Urinary bladder (tissue), 3 donors: ENCODE measurements at regions not wholly inside any gene's neighbourhood (a gene's known extent, or its start where the extent isn't known, plus 50 kb on each side); places are given as distances from the start of the nearest gene placed in this dataset.

ENCODE experiments used
- DNase-seq: peaks from one replicate; pipeline ENCODE4 v3.0.0-alpha.2; 2015; ENCODE audit errors: extremely low spot score
- H3K27ac ChIP-seq: one replicate; pipeline ENCODE4 v1.5.1; 2013; ENCODE audit warnings: low read depth, mild to moderate bottlenecking, moderate library complexity
- H3K36me3 ChIP-seq: one replicate; pipeline ENCODE4 v1.6.1; 2013; ENCODE audit warnings: mild to moderate bottlenecking, moderate library complexity; ENCODE audit not compliant: insufficient read depth
- H3K4me1 ChIP-seq: one replicate; pipeline ENCODE4 v1.6.1; 2013; ENCODE audit warnings: mild to moderate bottlenecking, moderate library complexity; ENCODE audit not compliant: insufficient read depth
- H3K4me3 ChIP-seq: one replicate; pipeline ENCODE4 v1.5.1; 2013; ENCODE audit warnings: low read depth, low read length
- WGBS: extraction: QIAGEN DNeasy Blood & Tissue Kit; methylation state at CpG from one replicate; pipeline ENCODE4 v1.1.7; 2013; 5-methylcytosine and 5-hydroxymethylcytosine counted together
- donor health status: healthy with polysubstance abuse.
- donor health status: healthy.

- H3K27ac ChIP-seq = no peak overlapping the region
- no peaks in the 10 kb centered on the region for H3K4me1 ChIP-seq
- 89% methylated on average over 1 of the region's 1 CpG for WGBS
- no peak overlapping the region for H3K4me3 ChIP-seq
- DNase-seq = no peak
- H3K36me3 ChIP-seq = no peaks in the 10 kb centered on the region
Measured at GRCh38 chr1:88039240-88039639, 644.8 kb upstream of the PKN2 start.

- Histone ChIP-seq H3K4me3 (no peak overlapping the region), H3K4me1 (no peaks in the 10 kb centered on the region), H3K36me3 (no peaks in the 10 kb centered on the region), H3K27ac (no peak overlapping the region)
- no peak for DNase-seq
Measured at GRCh38 chr1:88043834-88044233, 640.2 kb upstream of the PKN2 start.

GRCh38 chr1:88052167-88052566 is 631.9 kb upstream of the PKN2 start:
- Histone ChIP-seq H3K4me3 (no peak overlapping the region), H3K36me3 (no peaks in the 10 kb centered on the region), H3K4me1 (no peaks in the 10 kb centered on the region), H3K27ac (no peak overlapping the region)
- WGBS = 90% methylated on average over 1 of the region's 1 CpG
- no peak for DNase-seq

GRCh38 chr1:88053065-88053464 is 631.0 kb upstream of the PKN2 start:
- 86% methylated on average over 2 of the region's 2 CpGs for WGBS

GRCh38 chr1:88056881-88057280 is 627.2 kb upstream of the PKN2 start:
- no peak overlapping the region for H3K27ac ChIP-seq
- DNase-seq = no peak
- no peaks in the 10 kb centered on the region for H3K4me1 ChIP-seq
- H3K36me3 ChIP-seq = no peaks in the 10 kb centered on the region
- no peak overlapping the region for H3K4me3 ChIP-seq
- 93% methylated on average over 3 of the region's 3 CpGs for WGBS

More at GRCh38 chr1:88053065-88053464, 631.0 kb upstream of the PKN2 start:
- H3K4me1 ChIP-seq = no peaks in the 10 kb centered on the region
- DNase-seq = no peak
- H3K36me3 ChIP-seq = no peaks in the 10 kb centered on the region
- no peak overlapping the region for H3K4me3 ChIP-seq
- no peak overlapping the region for H3K27ac ChIP-seq

- DNase-seq = no peak
- H3K27ac ChIP-seq = no peak overlapping the region
- H3K36me3 ChIP-seq = no peaks in the 10 kb centered on the region
- no peaks in the 10 kb centered on the region for H3K4me1 ChIP-seq
- H3K4me3 ChIP-seq = no peak overlapping the region
- WGBS = 91% methylated on average over 2 of the region's 2 CpGs
Measured at GRCh38 chr1:88058205-88058604, 625.9 kb upstream of the PKN2 start.

- Histone ChIP-seq H3K4me3 (no peak overlapping the region), H3K27ac (no peak overlapping the region), H3K36me3 (no peaks in the 10 kb centered on the region), H3K4me1 (no peaks in the 10 kb centered on the region)
- no peak for DNase-seq
- 81% methylated on average over 1 of the region's 1 CpG for WGBS
Measured at GRCh38 chr1:88060112-88060673, 623.9 kb upstream of the PKN2 start.

- H3K4me3 ChIP-seq = no peak overlapping the region
- H3K36me3 ChIP-seq = no peaks in the 10 kb centered on the region
- no peak overlapping the region for H3K27ac ChIP-seq
- 40% methylated on average over 3 of the region's 3 CpGs for WGBS
- H3K4me1 ChIP-seq = no peaks in the 10 kb centered on the region
- peak; percentile 63 for DNase-seq
Measured at GRCh38 chr1:88060750-88061491, 623.2 kb upstream of the PKN2 start.

GRCh38 chr1:88061492-88062177 is 622.4 kb upstream of the PKN2 start:
- no peak overlapping the region for H3K27ac ChIP-seq
- DNase-seq = peak; percentile 11
- no peaks in the 10 kb centered on the region for H3K4me1 ChIP-seq
- H3K36me3 ChIP-seq = no peaks in the 10 kb centered on the region
- no peak overlapping the region for H3K4me3 ChIP-seq

- no peaks in the 10 kb centered on the region for H3K36me3 ChIP-seq
- no peaks in the 10 kb centered on the region for H3K4me1 ChIP-seq
- DNase-seq = no peak
- WGBS = 94% methylated on average over 3 of the region's 3 CpGs
- no peak overlapping the region for H3K4me3 ChIP-seq
- no peak overlapping the region for H3K27ac ChIP-seq
Measured at GRCh38 chr1:88062650-88063153, 621.4 kb upstream of the PKN2 start.

GRCh38 chr1:88063605-88064004 is 620.5 kb upstream of the PKN2 start:
- no peaks in the 10 kb centered on the region for H3K4me1 ChIP-seq
- DNase-seq = no peak
- 63% methylated on average over 2 of the region's 2 CpGs for WGBS

GRCh38 chr1:88068407-88068960 is 615.6 kb upstream of the PKN2 start:
- no peak overlapping the region for H3K4me3 ChIP-seq
- no peak for DNase-seq
- H3K36me3 ChIP-seq = no peaks in the 10 kb centered on the region
- H3K4me1 ChIP-seq = no peaks in the 10 kb centered on the region
- no peak overlapping the region for H3K27ac ChIP-seq
- WGBS = 80% methylated on average over 5 of the region's 5 CpGs

More at GRCh38 chr1:88063605-88064004, 620.5 kb upstream of the PKN2 start:
- no peak overlapping the region for H3K4me3 ChIP-seq
- no peaks in the 10 kb centered on the region for H3K36me3 ChIP-seq
- H3K27ac ChIP-seq = no peak overlapping the region

- Histone ChIP-seq H3K27ac (no peak overlapping the region), H3K4me3 (no peak overlapping the region), H3K4me1 (no peaks in the 10 kb centered on the region), H3K36me3 (no peaks in the 10 kb centered on the region)
- 59% methylated on average over 1 of the region's 1 CpG for WGBS
- DNase-seq = no peak
Measured at GRCh38 chr1:88070956-88071355, 613.1 kb upstream of the PKN2 start.

GRCh38 chr1:88074661-88075060 is 609.4 kb upstream of the PKN2 start:
- WGBS = 96% methylated on average over 2 of the region's 2 CpGs
- H3K4me3 ChIP-seq = no peak overlapping the region

More at GRCh38 chr1:88074661-88075060, 609.4 kb upstream of the PKN2 start:
- Histone ChIP-seq H3K36me3 (no peaks in the 10 kb centered on the region), H3K27ac (no peak overlapping the region), H3K4me1 (no peaks in the 10 kb centered on the region)
- DNase-seq = no peak
